IMR-90 (cell line): ENCODE measurements at regions not wholly inside any gene's neighbourhood (a gene's known extent, or its start where the extent isn't known, plus 50 kb on each side); places are given as distances from the start of the nearest gene placed in this dataset.

Experiments used
- CEBPB ChIP-seq: IDR thresholded peaks from 2 replicates; pipeline ENCODE4 v1.6.1; 2012; ENCODE audit warnings: low read depth, low read length, improper control_type of control experiment
- CTCF ChIP-seq: conservative IDR thresholded peaks from 2 replicates; pipeline ENCODE4 v1.5.1; 2012; ENCODE audit warnings: mild to moderate bottlenecking, low read depth, low read length, improper control_type of control experiment
- MXI1 ChIP-seq: IDR thresholded peaks from 2 replicates; pipeline ENCODE4 v1.6.1; 2012; ENCODE audit warnings: low read depth, mild to moderate bottlenecking, low read length, moderate library complexity, borderline replicate concordance
- POLR2A ChIP-seq: IDR thresholded peaks from 2 replicates; pipeline ENCODE4 v1.6.1; 2012; ENCODE audit warnings: mild to moderate bottlenecking, low read depth, low read length
- RAD21 ChIP-seq: IDR thresholded peaks from 2 replicates; pipeline ENCODE4 v1.6.1; 2012; ENCODE audit warnings: low read length, improper control_type of control experiment
- RCOR1 ChIP-seq: IDR thresholded peaks from 2 replicates; pipeline ENCODE4 v1.6.1; 2012; ENCODE audit warnings: mild to moderate bottlenecking, low read length, improper control_type of control experiment; ENCODE audit not compliant: insufficient replicate concordance
- USF2 ChIP-seq: fragments of 150-350 bp; IDR thresholded peaks from 2 replicates; pipeline ENCODE4 v1.6.1; 2017; ENCODE audit warnings: mild to moderate bottlenecking, antibody characterized with exemption, low read length, low read depth

- TF ChIP-seq USF2 = no peak
- no peak for TF ChIP-seq POLR2A
- no peak for TF ChIP-seq RCOR1
- TF ChIP-seq CTCF = no peak
- no peak for TF ChIP-seq CEBPB
- no peak for TF ChIP-seq RAD21
- no peak for TF ChIP-seq MXI1
These were observed 156.9 kb downstream of the PLCE1 start for GRCh38 chr10:94150541-94151184.
